H9 (cell line): ENCODE measurements at regions not wholly inside any gene's neighbourhood (a gene's known extent, or its start where the extent isn't known, plus 50 kb on each side); places are given as distances from the start of the nearest gene placed in this dataset.

Experiments used
- DNase-seq: peaks from one replicate; pipeline ENCODE4 v3.0.0-alpha.2; 2017
- H2AFZ ChIP-seq: one replicate; pipeline ENCODE4 v1.6.1; 2013; ENCODE audit warnings: mild to moderate bottlenecking, low read length, control low read depth, moderate library complexity
- H2AK5ac ChIP-seq: 2 replicates; pipeline ENCODE4 v1.6.1; 2013; ENCODE audit warnings: low read length, control low read depth, mixed read lengths; ENCODE audit not compliant: insufficient read length
- H2BK120ac ChIP-seq: one replicate; pipeline ENCODE4 v1.6.1; 2013; ENCODE audit warnings: low read depth, mild to moderate bottlenecking, low read length, control low read depth, inconsistent platforms; ENCODE audit not compliant: poor library complexity, severe bottlenecking
- H2BK12ac ChIP-seq: 2 replicates; pipeline ENCODE4 v1.6.1; 2013; ENCODE audit warnings: low read length, control low read depth, mixed read lengths, low read depth; ENCODE audit not compliant: insufficient read length
- H2BK15ac ChIP-seq: 2 replicates; pipeline ENCODE4 v1.6.1; 2013; ENCODE audit warnings: low read depth, low read length, control low read depth
- H2BK20ac ChIP-seq: one replicate; pipeline ENCODE4 v1.6.1; 2013; ENCODE audit warnings: low read depth, mild to moderate bottlenecking, low read length, control low read depth, inconsistent platforms; ENCODE audit not compliant: poor library complexity, severe bottlenecking
- H2BK5ac ChIP-seq: 2 replicates; pipeline ENCODE4 v1.6.1; 2013; ENCODE audit warnings: low read length, control low read depth, mixed read lengths; ENCODE audit not compliant: insufficient read length
- H3K14ac ChIP-seq: 2 replicates; pipeline ENCODE4 v1.6.1; 2013; ENCODE audit warnings: low read length, control low read depth; ENCODE audit not compliant: insufficient read depth
- H3K18ac ChIP-seq: 2 replicates; pipeline ENCODE4 v1.6.1; 2013; ENCODE audit warnings: low read depth, mild to moderate bottlenecking, mixed read lengths, low read length, control low read depth; ENCODE audit not compliant: insufficient read length
- H3K23ac ChIP-seq: 2 replicates; pipeline ENCODE4 v1.6.1; 2013; ENCODE audit warnings: low read length, control low read depth, mixed read lengths, low read depth; ENCODE audit not compliant: insufficient read length
- H3K23me2 ChIP-seq: 2 replicates; pipeline ENCODE4 v1.6.1; 2013; ENCODE audit warnings: low read depth, mild to moderate bottlenecking, mixed read lengths, low read length, control low read depth; ENCODE audit not compliant: insufficient read length, poor library complexity, severe bottlenecking
- H3K27ac ChIP-seq: 2 replicates; pipeline ENCODE4 v1.5.1; 2013; ENCODE audit warnings: low read length, control low read depth, mixed read lengths, low read depth; ENCODE audit not compliant: insufficient read length
- H3K27me3 ChIP-seq: 2 replicates; pipeline ENCODE4 v1.6.1; 2013; ENCODE audit warnings: low read length, control low read depth, inconsistent platforms; ENCODE audit not compliant: insufficient read depth
- H3K4ac ChIP-seq: 2 replicates; pipeline ENCODE4 v1.6.1; 2013; ENCODE audit warnings: low read depth, mild to moderate bottlenecking, control low read depth, inconsistent platforms, low read length, moderate library complexity
- H3K4me1 ChIP-seq: 2 replicates; pipeline ENCODE4 v1.6.1; 2013; ENCODE audit warnings: low read length, control low read depth, inconsistent platforms; ENCODE audit not compliant: insufficient read depth
- H3K4me2 ChIP-seq: 2 replicates; pipeline ENCODE4 v1.6.1; 2013; ENCODE audit warnings: low read length, control low read depth, mixed read lengths; ENCODE audit not compliant: insufficient read length, insufficient read depth
- H3K56ac ChIP-seq: 2 replicates; pipeline ENCODE4 v1.6.1; 2013; ENCODE audit warnings: low read depth, mild to moderate bottlenecking, mixed read lengths, low read length, control low read depth; ENCODE audit not compliant: insufficient read length
- H3K79me1 ChIP-seq: 2 replicates; pipeline ENCODE4 v1.6.1; 2013; ENCODE audit warnings: low read depth, mild to moderate bottlenecking, moderate library complexity, low read length, control low read depth, inconsistent platforms; ENCODE audit not compliant: insufficient read depth, poor library complexity, severe bottlenecking
- H3K79me2 ChIP-seq: 2 replicates; pipeline ENCODE4 v1.6.1; 2013; ENCODE audit warnings: low read length, control low read depth, inconsistent platforms; ENCODE audit not compliant: insufficient read depth
- H3K9ac ChIP-seq: 2 replicates; pipeline ENCODE4 v1.6.1; 2013; ENCODE audit warnings: low read length, control low read depth, mixed read lengths; ENCODE audit not compliant: insufficient read length; ENCODE audit errors: extremely low read depth
- H3K9me3 ChIP-seq: one replicate; pipeline ENCODE4 v1.6.1; 2013; ENCODE audit warnings: low read depth, low read length, inconsistent platforms; ENCODE audit not compliant: control insufficient read depth
- H3T11ph ChIP-seq: one replicate; pipeline ENCODE4 v1.6.1; 2013; ENCODE audit warnings: mild to moderate bottlenecking, low read length, control low read depth, inconsistent platforms
- H4K20me1 ChIP-seq: one replicate; pipeline ENCODE4 v1.6.1; 2013; ENCODE audit not compliant: control insufficient read depth, insufficient read length, insufficient read depth
- H4K5ac ChIP-seq: 2 replicates; pipeline ENCODE4 v1.6.1; 2013; ENCODE audit warnings: low read depth, mild to moderate bottlenecking, mixed read lengths, low read length, control low read depth; ENCODE audit not compliant: insufficient read length
- H4K8ac ChIP-seq: replicated peaks from 2 replicates; pipeline ENCODE4 v1.6.1; 2013; ENCODE audit warnings: low read length, control low read depth, mixed read lengths, low read depth; ENCODE audit not compliant: insufficient read length
- H4K91ac ChIP-seq: 2 replicates; pipeline ENCODE4 v1.6.1; 2013; ENCODE audit warnings: low read depth, mild to moderate bottlenecking, moderate library complexity, mixed read lengths, low read length, control low read depth; ENCODE audit not compliant: insufficient read length
- H3K27ac Mint-ChIP-seq, 3 experiments: 2 replicates in 2 of 3; 3 replicates in 1 of 3; pipeline ENCODE4 v1.8.0; 2020 to 2021; ENCODE audit warnings: mixed read lengths in 3 of 3, mild to moderate bottlenecking in 1 of 3, moderate library complexity in 1 of 3
- H3K27me3 Mint-ChIP-seq: 2 replicates; pipeline ENCODE4 v1.8.0; 2021; ENCODE audit warnings: low read depth, mild to moderate bottlenecking, moderate library complexity, mixed read lengths
- H3K36me3 Mint-ChIP-seq, 3 experiments: 2 replicates in 2 of 3; 3 replicates in 1 of 3; pipeline ENCODE4 v1.8.0; 2020 to 2021; ENCODE audit warnings: low read depth in 3 of 3, mixed read lengths in 3 of 3; ENCODE audit not compliant: insufficient read depth in 1 of 3
- H3K4me1 Mint-ChIP-seq, 2 experiments: 2 replicates each; pipeline ENCODE4 v1.8.0; 2020; ENCODE audit warnings: mixed read lengths in 2 of 2
- H3K4me3 Mint-ChIP-seq, 2 experiments: 2 replicates in 1 of 2; 3 replicates in 1 of 2; pipeline ENCODE4 v1.8.0; 2020 to 2021; ENCODE audit warnings: mild to moderate bottlenecking in 2 of 2, mixed read lengths in 2 of 2, moderate library complexity in 1 of 2
- H3K9me3 Mint-ChIP-seq, 2 experiments: 2 replicates in 1 of 2; 3 replicates in 1 of 2; pipeline ENCODE4 v1.8.0; 2020; ENCODE audit warnings: mild to moderate bottlenecking in 2 of 2, mixed read lengths in 2 of 2, moderate library complexity in 1 of 2
- CTCF ChIP-seq: fragments of 200-600 bp; sonication (generic); conservative IDR thresholded peaks from 3 replicates; pipeline ENCODE4 v1.8.0; 2021; ENCODE audit warnings: antibody characterized with exemption, mild to moderate bottlenecking
- WGBS: extraction: QIAGEN DNeasy Blood & Tissue Kit; methylation state at CpG from one replicate; pipeline ENCODE4 v1.1.7; 2013; ENCODE audit warnings: missing lambda C conversion rate, low lambda C conversion rate, mixed read lengths; ENCODE audit not compliant: insufficient read length; ENCODE audit errors: extremely low coverage; 5-methylcytosine and 5-hydroxymethylcytosine counted together

- Histone ChIP-seq H3K9ac (no peak overlapping the region), H3K27me3 (no peaks in the 10 kb centered on the region), H3K14ac (no peak overlapping the region), H2AK5ac (no peak overlapping the region), H2AFZ (no peak overlapping the region), H3K79me1 (no peaks in the 10 kb centered on the region), H4K91ac (no peak overlapping the region), H2BK120ac (no peak overlapping the region), H2BK5ac (no peak overlapping the region), H3K27ac (no peak overlapping the region), H3K4me1 (no peaks in the 10 kb centered on the region), H3K56ac (no peak overlapping the region), H3K9me3 (no peaks in the 10 kb centered on the region), H3K79me2 (no peaks in the 10 kb centered on the region; the same call in 1 of the 2 replicates), H4K20me1 (no peaks in the 10 kb centered on the region), H3K4ac (no peak overlapping the region), H3K18ac (no peak overlapping the region), H4K5ac (no peak overlapping the region), H3K23me2 (no peaks in the 10 kb centered on the region), H3K4me2 (no peak overlapping the region), H2BK20ac (no peak overlapping the region), H3T11ph (no peak overlapping the region), H3K23ac (no peak overlapping the region), H4K8ac (no peak overlapping the region), H2BK12ac (no peak overlapping the region), H2BK15ac (no peak overlapping the region)
- H3K36me3 Mint-ChIP-seq, result no peaks in the 10 kb centered on the region
- WGBS, result no CpG with 5 or more reads among the region's 4 CpGs
- peaks cover 1% of the 10 kb centered on the region for H3K27me3 Mint-ChIP-seq
- TF ChIP-seq CTCF, result no peak
- H3K4me1 Mint-ChIP-seq, result peaks cover 0 to 5% of the 10 kb centered on the region in 2 experiments; a peak in 1 of 4 replicates
- H3K27ac Mint-ChIP-seq, result no peak overlapping the region
- no peak overlapping the region for H3K4me3 Mint-ChIP-seq
- H3K9me3 Mint-ChIP-seq, result no peaks in the 10 kb centered on the region
- no peak for DNase-seq
Measured at GRCh38 chr1:208343226-208343625, 99.0 kb upstream of the PLXNA2 start.
